GM23338 (cell line): ENCODE measurements at regions not wholly inside any gene's neighbourhood (a gene's known extent, or its start where the extent isn't known, plus 50 kb on each side); places are given as distances from the start of the nearest gene placed in this dataset.

Experiments used
- ATAC-seq: fragments of 200-7000 bp; cut with Tn5 transposase; 3 replicates; pipeline ENCODE4 v1.9.1; 2020
- DNase-seq: peaks from one replicate; pipeline ENCODE4 v3.0.0-alpha.2; 2015; ENCODE audit warnings: low spot score
- H2AFZ ChIP-seq: fragments of 200-600 bp; sonication (generic); 2 replicates; pipeline ENCODE4 v1.8.0; 2016; ENCODE audit warnings: antibody characterized with exemption, mild to moderate bottlenecking, moderate library complexity
- H3F3A ChIP-seq: fragments of 200-600 bp; sonication (generic); replicated peaks from 2 replicates; pipeline ENCODE4 v1.8.0; 2017; ENCODE audit warnings: antibody characterized with exemption, mixed run types, low read depth
- H3K27ac ChIP-seq: fragments of 200-600 bp; sonication (generic); 2 replicates; pipeline ENCODE4 v1.6.1; 2016; ENCODE audit warnings: low read depth
- H3K27me3 ChIP-seq: fragments of 200-600 bp; sonication (generic); 2 replicates; pipeline ENCODE4 v1.8.0; 2016; ENCODE audit warnings: mild to moderate bottlenecking, mixed run types, moderate library complexity; ENCODE audit not compliant: insufficient read depth
- H3K36me3 ChIP-seq: fragments of 200-600 bp; sonication (generic); 2 replicates; pipeline ENCODE4 v1.8.0; 2016; ENCODE audit warnings: mild to moderate bottlenecking; ENCODE audit not compliant: insufficient read depth
- H3K4me1 ChIP-seq: fragments of 200-600 bp; sonication (generic); 2 replicates; pipeline ENCODE4 v1.8.0; 2016; ENCODE audit warnings: mild to moderate bottlenecking, moderate library complexity; ENCODE audit not compliant: insufficient read depth
- H3K4me2 ChIP-seq: fragments of 200-600 bp; sonication (generic); 2 replicates; pipeline ENCODE4 v1.7.1; 2017; ENCODE audit warnings: mixed run types
- H3K4me3 ChIP-seq: fragments of 200-600 bp; sonication (generic); 2 replicates; pipeline ENCODE4 v1.6.1; 2016; ENCODE audit warnings: mixed run types
- H3K79me2 ChIP-seq: fragments of 200-600 bp; sonication (generic); replicated peaks from 2 replicates; pipeline ENCODE4 v1.8.0; 2017; ENCODE audit warnings: mild to moderate bottlenecking; ENCODE audit not compliant: insufficient read depth
- H3K9me2 ChIP-seq: fragments of 200-600 bp; sonication (generic); 2 replicates; pipeline ENCODE4 v1.8.0; 2017; ENCODE audit not compliant: insufficient read depth
- H4K20me1 ChIP-seq: fragments of 200-600 bp; sonication (generic); replicated peaks from 2 replicates; pipeline ENCODE4 v1.8.0; 2017; ENCODE audit warnings: mild to moderate bottlenecking; ENCODE audit not compliant: insufficient read depth
- H3K27ac Mint-ChIP-seq: 2 replicates; pipeline ENCODE4 v1.8.0; 2020; ENCODE audit warnings: inconsistent platforms, mild to moderate bottlenecking, moderate library complexity, mixed read lengths
- H3K27me3 Mint-ChIP-seq: 3 replicates; pipeline ENCODE4 v1.8.0; 2022; ENCODE audit warnings: low read depth, mild to moderate bottlenecking, moderate library complexity, mixed read lengths, inconsistent platforms; ENCODE audit not compliant: insufficient read depth, poor library complexity
- H3K36me3 Mint-ChIP-seq: 3 replicates; pipeline ENCODE4 v1.8.0; 2021; ENCODE audit warnings: low read depth, mild to moderate bottlenecking, inconsistent platforms, moderate library complexity, mixed read lengths
- H3K4me1 Mint-ChIP-seq: 3 replicates; pipeline ENCODE4 v1.8.0; 2020; ENCODE audit warnings: mild to moderate bottlenecking, inconsistent platforms, mixed read lengths
- H3K4me3 Mint-ChIP-seq: 3 replicates; pipeline ENCODE4 v1.8.0; 2021; ENCODE audit warnings: moderate library complexity, mild to moderate bottlenecking, inconsistent platforms, mixed read lengths
- H3K9me3 Mint-ChIP-seq: 3 replicates; pipeline ENCODE4 v1.8.0; 2020; ENCODE audit warnings: moderate library complexity, mild to moderate bottlenecking, inconsistent platforms, mixed read lengths
- CREB1 ChIP-seq: fragments of 250-450 bp; sonication (Bioruptor Pico); IDR thresholded peaks from 2 replicates; pipeline ENCODE4 v1.5.0; 2020; ENCODE audit warnings: low read depth, mild to moderate bottlenecking, moderate library complexity
- EZH2phosphoT487 ChIP-seq: fragments of 200-600 bp; sonication (generic); IDR thresholded peaks from one replicate; pipeline ENCODE4 v1.8.1; 2018; ENCODE audit warnings: antibody characterized with exemption; ENCODE audit not compliant: unreplicated experiment
- JUNB ChIP-seq: IDR thresholded peaks from one replicate; pipeline ENCODE4 v1.6.1; 2016; ENCODE audit warnings: antibody characterized with exemption; ENCODE audit not compliant: unreplicated experiment
- STAT1 ChIP-seq: IDR thresholded peaks from one replicate; pipeline ENCODE4 v1.6.1; 2016; ENCODE audit warnings: antibody characterized with exemption; ENCODE audit not compliant: unreplicated experiment
- ZNF331 ChIP-seq: fragments of 250-450 bp; sonication (Bioruptor Pico); IDR thresholded peaks from 2 replicates; pipeline ENCODE4 v1.5.0; 2020; ENCODE audit warnings: low read depth, mild to moderate bottlenecking, moderate library complexity
- TF ChIP-seq, protein P1 (sequence below), 2 experiments: fragments of 200-600 bp in 1 of 2; sonication (generic) in 1 of 2; conservative IDR thresholded peaks; 2 replicates each; pipeline versions ENCODE4 v1.5.1 to v1.6.1; 2016 to 2017; ENCODE audit warnings: antibody characterized with exemption in 2 of 2, low read depth in 2 of 2, mild to moderate bottlenecking in 2 of 2, moderate library complexity in 1 of 2
- TF ChIP-seq, protein P2 (sequence below): fragments of 250-450 bp; sonication (Bioruptor Pico); IDR thresholded peaks from 2 replicates; pipeline ENCODE4 v1.5.0; 2020; ENCODE audit warnings: mild to moderate bottlenecking, moderate library complexity
- TF ChIP-seq, protein P3 (sequence below): IDR thresholded peaks from 2 replicates; pipeline ENCODE4 v1.6.1; 2016; ENCODE audit warnings: antibody characterized with exemption
- TF ChIP-seq, protein P4 (sequence below): IDR thresholded peaks from one replicate; pipeline ENCODE4 v1.6.1; 2018; ENCODE audit warnings: antibody characterized with exemption; ENCODE audit not compliant: unreplicated experiment

DNA sequence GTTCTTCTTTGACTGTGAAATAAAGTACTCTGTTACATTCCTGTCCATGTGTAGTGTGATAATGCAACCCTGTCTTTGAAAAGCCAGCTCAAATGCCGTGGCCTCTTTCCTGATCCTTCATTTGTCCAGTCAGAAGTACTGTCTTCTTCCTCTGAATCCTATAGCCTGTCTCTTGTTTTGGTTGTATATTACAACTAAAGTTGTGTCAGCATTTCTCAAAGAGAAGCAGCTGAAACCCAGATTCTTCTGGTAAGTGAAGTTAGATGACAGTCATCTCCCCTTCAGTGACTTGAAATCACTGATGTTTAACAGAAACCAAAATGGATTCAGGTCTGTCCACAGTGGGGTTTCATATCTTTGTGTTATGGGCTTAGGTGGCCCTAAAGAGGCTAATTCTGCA is 196.2 kb downstream of the PCSK1 start:
- ATAC-seq (no peak), DNase-seq (no peak)
- Mint-ChIP-seq H3K4me1 (no peaks in the 10 kb centered on the region), H3K4me3 (no peak overlapping the region), H3K27ac (no peak overlapping the region), H3K9me3 (no peaks in the 10 kb centered on the region), H3K36me3 (no peaks in the 10 kb centered on the region), H3K27me3 (no peaks in the 10 kb centered on the region)
- Histone ChIP-seq H3K4me2 (no peak overlapping the region), H3F3A (no peaks in the 10 kb centered on the region), H3K9me2 (no peaks in the 10 kb centered on the region; the same call in 1 of the 2 replicates), H3K4me1 (no peaks in the 10 kb centered on the region), H3K79me2 (no peaks in the 10 kb centered on the region), H4K20me1 (no peaks in the 10 kb centered on the region), H3K36me3 (no peaks in the 10 kb centered on the region), H3K27me3 (no peaks in the 10 kb centered on the region), H3K4me3 (no peak overlapping the region), H3K27ac (no peak overlapping the region), H2AFZ (no peak overlapping the region)
- TF ChIP-seq, protein P1, sequence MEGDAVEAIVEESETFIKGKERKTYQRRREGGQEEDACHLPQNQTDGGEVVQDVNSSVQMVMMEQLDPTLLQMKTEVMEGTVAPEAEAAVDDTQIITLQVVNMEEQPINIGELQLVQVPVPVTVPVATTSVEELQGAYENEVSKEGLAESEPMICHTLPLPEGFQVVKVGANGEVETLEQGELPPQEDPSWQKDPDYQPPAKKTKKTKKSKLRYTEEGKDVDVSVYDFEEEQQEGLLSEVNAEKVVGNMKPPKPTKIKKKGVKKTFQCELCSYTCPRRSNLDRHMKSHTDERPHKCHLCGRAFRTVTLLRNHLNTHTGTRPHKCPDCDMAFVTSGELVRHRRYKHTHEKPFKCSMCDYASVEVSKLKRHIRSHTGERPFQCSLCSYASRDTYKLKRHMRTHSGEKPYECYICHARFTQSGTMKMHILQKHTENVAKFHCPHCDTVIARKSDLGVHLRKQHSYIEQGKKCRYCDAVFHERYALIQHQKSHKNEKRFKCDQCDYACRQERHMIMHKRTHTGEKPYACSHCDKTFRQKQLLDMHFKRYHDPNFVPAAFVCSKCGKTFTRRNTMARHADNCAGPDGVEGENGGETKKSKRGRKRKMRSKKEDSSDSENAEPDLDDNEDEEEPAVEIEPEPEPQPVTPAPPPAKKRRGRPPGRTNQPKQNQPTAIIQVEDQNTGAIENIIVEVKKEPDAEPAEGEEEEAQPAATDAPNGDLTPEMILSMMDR (conservative IDR thresholded peaks at IDR 0.05; ENCODE audit: low read depth in 2 of 2) = no peak
- TF ChIP-seq CREB1 (CRISPR knock-in tag) (no peak), STAT1 (no peak), EZH2phosphoT487 (no peak), JUNB (no peak), ZNF331 (CRISPR knock-in tag) (no peak)
- TF ChIP-seq, protein P2, sequence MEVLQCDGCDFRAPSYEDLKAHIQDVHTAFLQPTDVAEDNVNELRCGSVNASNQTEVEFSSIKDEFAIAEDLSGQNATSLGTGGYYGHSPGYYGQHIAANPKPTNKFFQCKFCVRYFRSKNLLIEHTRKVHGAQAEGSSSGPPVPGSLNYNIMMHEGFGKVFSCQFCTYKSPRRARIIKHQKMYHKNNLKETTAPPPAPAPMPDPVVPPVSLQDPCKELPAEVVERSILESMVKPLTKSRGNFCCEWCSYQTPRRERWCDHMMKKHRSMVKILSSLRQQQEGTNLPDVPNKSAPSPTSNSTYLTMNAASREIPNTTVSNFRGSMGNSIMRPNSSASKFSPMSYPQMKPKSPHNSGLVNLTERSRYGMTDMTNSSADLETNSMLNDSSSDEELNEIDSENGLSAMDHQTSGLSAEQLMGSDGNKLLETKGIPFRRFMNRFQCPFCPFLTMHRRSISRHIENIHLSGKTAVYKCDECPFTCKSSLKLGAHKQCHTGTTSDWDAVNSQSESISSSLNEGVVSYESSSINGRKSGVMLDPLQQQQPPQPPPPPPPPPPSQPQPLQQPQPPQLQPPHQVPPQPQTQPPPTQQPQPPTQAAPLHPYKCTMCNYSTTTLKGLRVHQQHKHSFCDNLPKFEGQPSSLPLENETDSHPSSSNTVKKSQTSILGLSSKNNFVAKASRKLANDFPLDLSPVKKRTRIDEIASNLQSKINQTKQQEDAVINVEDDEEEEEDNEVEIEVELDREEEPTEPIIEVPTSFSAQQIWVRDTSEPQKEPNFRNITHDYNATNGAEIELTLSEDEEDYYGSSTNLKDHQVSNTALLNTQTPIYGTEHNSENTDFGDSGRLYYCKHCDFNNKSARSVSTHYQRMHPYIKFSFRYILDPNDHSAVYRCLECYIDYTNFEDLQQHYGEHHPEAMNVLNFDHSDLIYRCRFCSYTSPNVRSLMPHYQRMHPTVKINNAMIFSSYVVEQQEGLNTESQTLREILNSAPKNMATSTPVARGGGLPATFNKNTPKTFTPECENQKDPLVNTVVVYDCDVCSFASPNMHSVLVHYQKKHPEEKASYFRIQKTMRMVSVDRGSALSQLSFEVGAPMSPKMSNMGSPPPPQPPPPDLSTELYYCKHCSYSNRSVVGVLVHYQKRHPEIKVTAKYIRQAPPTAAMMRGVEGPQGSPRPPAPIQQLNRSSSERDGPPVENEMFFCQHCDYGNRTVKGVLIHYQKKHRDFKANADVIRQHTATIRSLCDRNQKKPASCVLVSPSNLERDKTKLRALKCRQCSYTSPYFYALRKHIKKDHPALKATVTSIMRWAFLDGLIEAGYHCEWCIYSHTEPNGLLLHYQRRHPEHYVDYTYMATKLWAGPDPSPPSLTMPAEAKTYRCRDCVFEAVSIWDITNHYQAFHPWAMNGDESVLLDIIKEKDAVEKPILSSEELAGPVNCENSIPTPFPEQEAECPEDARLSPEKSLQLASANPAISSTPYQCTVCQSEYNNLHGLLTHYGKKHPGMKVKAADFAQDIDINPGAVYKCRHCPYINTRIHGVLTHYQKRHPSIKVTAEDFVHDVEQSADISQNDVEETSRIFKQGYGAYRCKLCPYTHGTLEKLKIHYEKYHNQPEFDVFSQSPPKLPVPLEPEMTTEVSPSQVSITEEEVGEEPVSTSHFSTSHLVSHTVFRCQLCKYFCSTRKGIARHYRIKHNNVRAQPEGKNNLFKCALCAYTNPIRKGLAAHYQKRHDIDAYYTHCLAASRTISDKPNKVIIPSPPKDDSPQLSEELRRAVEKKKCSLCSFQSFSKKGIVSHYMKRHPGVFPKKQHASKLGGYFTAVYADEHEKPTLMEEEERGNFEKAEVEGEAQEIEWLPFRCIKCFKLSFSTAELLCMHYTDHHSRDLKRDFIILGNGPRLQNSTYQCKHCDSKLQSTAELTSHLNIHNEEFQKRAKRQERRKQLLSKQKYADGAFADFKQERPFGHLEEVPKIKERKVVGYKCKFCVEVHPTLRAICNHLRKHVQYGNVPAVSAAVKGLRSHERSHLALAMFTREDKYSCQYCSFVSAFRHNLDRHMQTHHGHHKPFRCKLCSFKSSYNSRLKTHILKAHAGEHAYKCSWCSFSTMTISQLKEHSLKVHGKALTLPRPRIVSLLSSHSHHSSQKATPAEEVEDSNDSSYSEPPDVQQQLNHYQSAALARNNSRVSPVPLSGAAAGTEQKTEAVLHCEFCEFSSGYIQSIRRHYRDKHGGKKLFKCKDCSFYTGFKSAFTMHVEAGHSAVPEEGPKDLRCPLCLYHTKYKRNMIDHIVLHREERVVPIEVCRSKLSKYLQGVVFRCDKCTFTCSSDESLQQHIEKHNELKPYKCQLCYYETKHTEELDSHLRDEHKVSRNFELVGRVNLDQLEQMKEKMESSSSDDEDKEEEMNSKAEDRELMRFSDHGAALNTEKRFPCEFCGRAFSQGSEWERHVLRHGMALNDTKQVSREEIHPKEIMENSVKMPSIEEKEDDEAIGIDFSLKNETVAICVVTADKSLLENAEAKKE (CRISPR knock-in tag) = no peak
- TF ChIP-seq, protein P3, sequence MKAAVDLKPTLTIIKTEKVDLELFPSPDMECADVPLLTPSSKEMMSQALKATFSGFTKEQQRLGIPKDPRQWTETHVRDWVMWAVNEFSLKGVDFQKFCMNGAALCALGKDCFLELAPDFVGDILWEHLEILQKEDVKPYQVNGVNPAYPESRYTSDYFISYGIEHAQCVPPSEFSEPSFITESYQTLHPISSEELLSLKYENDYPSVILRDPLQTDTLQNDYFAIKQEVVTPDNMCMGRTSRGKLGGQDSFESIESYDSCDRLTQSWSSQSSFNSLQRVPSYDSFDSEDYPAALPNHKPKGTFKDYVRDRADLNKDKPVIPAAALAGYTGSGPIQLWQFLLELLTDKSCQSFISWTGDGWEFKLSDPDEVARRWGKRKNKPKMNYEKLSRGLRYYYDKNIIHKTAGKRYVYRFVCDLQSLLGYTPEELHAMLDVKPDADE = no peak
- TF ChIP-seq, protein P4, sequence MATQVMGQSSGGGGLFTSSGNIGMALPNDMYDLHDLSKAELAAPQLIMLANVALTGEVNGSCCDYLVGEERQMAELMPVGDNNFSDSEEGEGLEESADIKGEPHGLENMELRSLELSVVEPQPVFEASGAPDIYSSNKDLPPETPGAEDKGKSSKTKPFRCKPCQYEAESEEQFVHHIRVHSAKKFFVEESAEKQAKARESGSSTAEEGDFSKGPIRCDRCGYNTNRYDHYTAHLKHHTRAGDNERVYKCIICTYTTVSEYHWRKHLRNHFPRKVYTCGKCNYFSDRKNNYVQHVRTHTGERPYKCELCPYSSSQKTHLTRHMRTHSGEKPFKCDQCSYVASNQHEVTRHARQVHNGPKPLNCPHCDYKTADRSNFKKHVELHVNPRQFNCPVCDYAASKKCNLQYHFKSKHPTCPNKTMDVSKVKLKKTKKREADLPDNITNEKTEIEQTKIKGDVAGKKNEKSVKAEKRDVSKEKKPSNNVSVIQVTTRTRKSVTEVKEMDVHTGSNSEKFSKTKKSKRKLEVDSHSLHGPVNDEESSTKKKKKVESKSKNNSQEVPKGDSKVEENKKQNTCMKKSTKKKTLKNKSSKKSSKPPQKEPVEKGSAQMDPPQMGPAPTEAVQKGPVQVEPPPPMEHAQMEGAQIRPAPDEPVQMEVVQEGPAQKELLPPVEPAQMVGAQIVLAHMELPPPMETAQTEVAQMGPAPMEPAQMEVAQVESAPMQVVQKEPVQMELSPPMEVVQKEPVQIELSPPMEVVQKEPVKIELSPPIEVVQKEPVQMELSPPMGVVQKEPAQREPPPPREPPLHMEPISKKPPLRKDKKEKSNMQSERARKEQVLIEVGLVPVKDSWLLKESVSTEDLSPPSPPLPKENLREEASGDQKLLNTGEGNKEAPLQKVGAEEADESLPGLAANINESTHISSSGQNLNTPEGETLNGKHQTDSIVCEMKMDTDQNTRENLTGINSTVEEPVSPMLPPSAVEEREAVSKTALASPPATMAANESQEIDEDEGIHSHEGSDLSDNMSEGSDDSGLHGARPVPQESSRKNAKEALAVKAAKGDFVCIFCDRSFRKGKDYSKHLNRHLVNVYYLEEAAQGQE = no peak
